ENCODE measurements at regions not wholly inside any gene's neighbourhood (a gene's known extent, or its start where the extent isn't known, plus 50 kb on each side); places are given as distances from the start of the nearest gene placed in this dataset.

DNA sequence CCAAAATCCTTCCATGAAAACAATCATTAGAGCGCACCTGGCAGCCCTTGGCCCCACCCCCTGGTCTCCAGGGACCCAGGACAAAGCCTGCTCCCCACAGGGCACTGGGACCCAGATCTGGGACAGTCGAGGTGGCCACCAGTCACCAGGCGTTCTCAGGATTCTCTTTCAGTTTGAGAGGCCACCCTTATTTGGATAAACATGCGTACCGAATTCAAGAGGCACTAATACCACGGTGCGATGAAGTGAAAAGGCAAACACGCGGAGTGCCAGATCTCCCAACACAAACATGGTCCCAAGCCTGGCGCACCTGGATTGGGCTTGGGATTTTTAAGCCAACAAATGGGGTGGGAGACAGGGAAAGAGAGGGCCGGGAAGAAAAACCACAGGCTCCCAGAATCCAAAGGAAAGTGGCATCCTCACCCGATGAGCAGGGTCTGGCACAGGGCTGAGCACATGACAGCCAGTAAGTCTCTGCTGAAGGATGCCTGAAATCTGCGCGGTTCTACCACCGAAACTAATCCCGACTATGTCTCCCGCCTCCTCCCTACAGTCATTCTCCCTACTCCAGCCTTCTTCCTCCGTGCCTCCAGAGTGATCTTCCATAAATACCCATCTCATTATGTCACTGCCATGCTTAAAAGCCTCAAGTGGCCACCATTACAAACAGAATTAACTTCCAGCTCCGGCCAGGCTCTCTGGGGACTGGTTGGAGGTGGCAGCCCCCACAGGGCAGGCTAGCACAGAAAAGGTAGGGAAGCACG is 60.9 kb upstream of the KLHL29 start:
- DNase-seq (ENCODE audit: extremely low read depth, low read depth), result no peak
- TF ChIP-seq, protein P1, sequence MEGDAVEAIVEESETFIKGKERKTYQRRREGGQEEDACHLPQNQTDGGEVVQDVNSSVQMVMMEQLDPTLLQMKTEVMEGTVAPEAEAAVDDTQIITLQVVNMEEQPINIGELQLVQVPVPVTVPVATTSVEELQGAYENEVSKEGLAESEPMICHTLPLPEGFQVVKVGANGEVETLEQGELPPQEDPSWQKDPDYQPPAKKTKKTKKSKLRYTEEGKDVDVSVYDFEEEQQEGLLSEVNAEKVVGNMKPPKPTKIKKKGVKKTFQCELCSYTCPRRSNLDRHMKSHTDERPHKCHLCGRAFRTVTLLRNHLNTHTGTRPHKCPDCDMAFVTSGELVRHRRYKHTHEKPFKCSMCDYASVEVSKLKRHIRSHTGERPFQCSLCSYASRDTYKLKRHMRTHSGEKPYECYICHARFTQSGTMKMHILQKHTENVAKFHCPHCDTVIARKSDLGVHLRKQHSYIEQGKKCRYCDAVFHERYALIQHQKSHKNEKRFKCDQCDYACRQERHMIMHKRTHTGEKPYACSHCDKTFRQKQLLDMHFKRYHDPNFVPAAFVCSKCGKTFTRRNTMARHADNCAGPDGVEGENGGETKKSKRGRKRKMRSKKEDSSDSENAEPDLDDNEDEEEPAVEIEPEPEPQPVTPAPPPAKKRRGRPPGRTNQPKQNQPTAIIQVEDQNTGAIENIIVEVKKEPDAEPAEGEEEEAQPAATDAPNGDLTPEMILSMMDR (IDR thresholded peaks at IDR 0.05; ENCODE audit: low read depth, low read length), result no peak

DNA sequence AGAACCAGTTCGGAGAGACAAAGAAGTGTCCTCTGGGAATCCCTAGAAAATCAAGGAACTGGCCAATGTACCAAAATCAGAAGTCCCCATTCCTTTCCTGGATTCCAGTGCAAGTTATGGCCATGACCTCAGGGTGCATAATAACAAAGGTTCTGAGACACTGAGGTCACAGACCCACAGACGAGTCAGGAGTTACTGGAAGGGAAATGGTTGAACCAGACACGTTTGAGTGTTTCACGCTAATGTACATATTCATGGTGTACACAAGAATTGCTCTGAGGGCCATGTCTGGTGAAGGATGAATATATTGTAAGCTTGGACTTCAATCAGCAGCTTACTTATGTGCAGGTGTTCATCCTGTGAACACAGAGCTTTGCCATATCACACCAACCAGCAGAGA is 58.6 kb upstream of the KLHL29 start:
- TF ChIP-seq, protein P1 (IDR thresholded peaks at IDR 0.05; ENCODE audit: low read depth, low read length), result no peak
- no peak for DNase-seq (ENCODE audit: extremely low read depth, low read depth)

DNA sequence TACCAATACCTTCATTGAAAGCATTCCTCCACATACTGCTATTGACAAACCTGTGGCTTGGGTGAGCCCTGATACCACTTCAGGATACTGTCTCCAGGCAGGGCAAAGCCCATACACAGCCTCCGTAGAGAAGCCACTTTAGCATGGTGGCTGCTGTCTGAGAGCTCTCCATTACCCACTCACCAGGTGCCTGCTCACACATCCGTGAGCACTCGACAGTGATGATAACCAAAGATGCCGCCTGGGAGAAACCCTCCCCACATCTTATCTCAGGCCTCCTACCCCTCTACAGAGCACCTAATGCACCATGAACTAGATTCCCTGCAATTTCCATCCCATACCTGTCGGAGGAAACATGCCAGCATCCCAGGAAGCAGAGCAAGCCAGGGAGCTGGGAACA is 57.6 kb upstream of the KLHL29 start:
- DNase-seq (ENCODE audit: extremely low read depth, low read depth), result no peak
- TF ChIP-seq, protein P1 (IDR thresholded peaks at IDR 0.05; ENCODE audit: low read depth, low read length), result no peak

DNA sequence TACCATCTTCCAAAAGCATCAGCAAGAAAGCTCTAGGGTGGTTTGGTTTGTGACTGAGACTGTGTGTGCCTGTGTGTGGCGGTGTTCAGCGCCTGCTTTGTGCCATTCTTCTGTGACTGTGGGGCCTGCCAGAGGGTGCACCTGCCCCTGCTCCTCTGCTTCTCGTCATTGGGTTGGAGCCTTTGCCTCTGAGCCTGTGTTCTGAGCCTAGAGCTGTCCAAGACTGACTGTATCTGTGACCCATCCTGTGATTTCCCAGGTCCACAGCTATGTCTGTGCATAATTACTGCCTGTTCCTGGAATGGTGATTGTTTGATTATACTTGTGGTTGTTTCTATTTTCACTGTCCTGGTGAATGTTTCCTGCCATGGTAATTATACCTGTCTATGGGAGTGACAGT is 57.1 kb upstream of the KLHL29 start:
- DNase-seq (ENCODE audit: extremely low read depth, low read depth), result no peak
- TF ChIP-seq, protein P1 (IDR thresholded peaks at IDR 0.05; ENCODE audit: low read depth, low read length), result no peak

DNA sequence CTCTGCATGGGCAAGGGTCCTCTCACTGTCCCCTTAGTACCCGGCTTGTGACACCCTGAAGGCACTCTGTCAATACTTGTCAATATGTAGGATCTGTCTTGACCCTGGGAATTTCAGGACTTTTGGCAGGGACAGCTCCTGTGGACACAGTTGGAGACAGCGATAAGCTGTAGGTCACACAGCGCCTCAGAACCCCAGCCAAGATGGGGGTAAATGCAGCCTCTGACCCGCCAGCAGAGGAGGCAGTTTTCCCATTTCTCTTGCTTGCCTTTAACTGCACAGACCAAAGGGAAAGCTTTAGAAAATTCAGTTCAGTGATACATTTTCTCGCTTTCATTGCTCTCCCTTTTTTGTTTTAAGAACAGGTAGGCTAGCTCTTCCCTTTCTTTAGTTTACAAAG is 54.8 kb upstream of the KLHL29 start:
- TF ChIP-seq, protein P1 (IDR thresholded peaks at IDR 0.05; ENCODE audit: low read depth, low read length), result peak; percentile 7
- DNase-seq (ENCODE audit: extremely low read depth, low read depth), result no peak
